Loucy (cell line): ENCODE measurements at regions not wholly inside any gene's neighbourhood (a gene's known extent, or its start where the extent isn't known, plus 50 kb on each side); places are given as distances from the start of the nearest gene placed in this dataset.

Experiments used
- H2AFZ ChIP-seq: fragments of 200-600 bp; sonication (generic); 2 replicates; pipeline ENCODE4 v1.6.0; 2016; ENCODE audit warnings: antibody characterized with exemption, mild to moderate bottlenecking, low read length, moderate library complexity
- H3F3A ChIP-seq: fragments of 200-600 bp; 2 replicates; pipeline ENCODE4 v1.6.0; 2016; ENCODE audit warnings: antibody characterized with exemption, low read depth, mild to moderate bottlenecking
- H3K27me3 ChIP-seq: fragments of 200-600 bp; sonication (generic); 2 replicates; pipeline ENCODE4 v1.6.1; 2014; ENCODE audit warnings: low read length, mild to moderate bottlenecking; ENCODE audit not compliant: insufficient read depth, poor library complexity, severe bottlenecking
- H3K36me3 ChIP-seq: fragments of 200-600 bp; sonication (generic); 2 replicates; pipeline ENCODE4 v1.6.1; 2016; ENCODE audit warnings: low read length; ENCODE audit not compliant: insufficient read depth
- H3K4me1 ChIP-seq: fragments of 200-600 bp; sonication (generic); 2 replicates; pipeline ENCODE4 v1.5.1; 2014; ENCODE audit warnings: low read length, mild to moderate bottlenecking; ENCODE audit not compliant: insufficient read depth, poor library complexity, severe bottlenecking
- H3K4me2 ChIP-seq: fragments of 200-600 bp; sonication (generic); 2 replicates; pipeline ENCODE4 v1.6.0; 2014; ENCODE audit warnings: antibody characterized with exemption, low read length, low read depth, mild to moderate bottlenecking; ENCODE audit not compliant: poor library complexity, severe bottlenecking
- H3K4me3 ChIP-seq: fragments of 200-600 bp; sonication (generic); 2 replicates; pipeline ENCODE4 v1.5.1; 2014; ENCODE audit warnings: low read length, mild to moderate bottlenecking, mixed read lengths; ENCODE audit not compliant: poor library complexity, severe bottlenecking
- H3K79me2 ChIP-seq: fragments of 200-600 bp; sonication (generic); 2 replicates; pipeline ENCODE4 v1.6.1; 2014; ENCODE audit warnings: low read length; ENCODE audit not compliant: insufficient read depth
- H3K9ac ChIP-seq: fragments of 200-600 bp; sonication (generic); 2 replicates; pipeline ENCODE4 v1.6.0; 2014; ENCODE audit warnings: mild to moderate bottlenecking, low read depth, low read length, moderate library complexity; ENCODE audit not compliant: poor library complexity, severe bottlenecking
- H3K9me2 ChIP-seq: fragments of 200-600 bp; sonication (generic); replicated peaks from 2 replicates; pipeline ENCODE4 v1.6.1; 2016; ENCODE audit warnings: low read depth, low read length, mixed read lengths
- H3K9me3 ChIP-seq: fragments of 200-600 bp; sonication (generic); 2 replicates; pipeline ENCODE4 v1.6.1; 2014; ENCODE audit warnings: mild to moderate bottlenecking, antibody characterized with exemption, low read length, low read depth; ENCODE audit not compliant: insufficient read depth
- H4K20me1 ChIP-seq: fragments of 200-600 bp; sonication (generic); 2 replicates; pipeline ENCODE4 v1.6.0; 2014; ENCODE audit warnings: antibody characterized with exemption, low read length, mild to moderate bottlenecking; ENCODE audit not compliant: insufficient read depth, poor library complexity, severe bottlenecking
- CTCF ChIP-seq: fragments of 200-600 bp; sonication (generic); conservative IDR thresholded peaks from 2 replicates; pipeline ENCODE4 v1.5.1; 2014; ENCODE audit warnings: mild to moderate bottlenecking, antibody characterized with exemption, low read length
- EZH2phosphoT487 ChIP-seq: fragments of 200-600 bp; IDR thresholded peaks from 2 replicates; pipeline ENCODE4 v1.6.1; 2018; ENCODE audit warnings: antibody characterized with exemption, mild to moderate bottlenecking, moderate library complexity, borderline replicate concordance

GRCh38 chr4:181757910-181758660 lies 485.1 kb upstream of the TENM3 start:
- Histone ChIP-seq H4K20me1 (no peaks in the 10 kb centered on the region), H3K9me2 (no peaks in the 10 kb centered on the region), H3K4me2 (no peak overlapping the region)

GRCh38 chr4:181760560-181760959 lies 482.6 kb upstream of the TENM3 start:
- Histone ChIP-seq H3K79me2 (no peaks in the 10 kb centered on the region), H3K4me1 (no peaks in the 10 kb centered on the region), H3K9me2 (no peaks in the 10 kb centered on the region), H3K9ac (no peak overlapping the region), H2AFZ (no peak overlapping the region), H4K20me1 (no peaks in the 10 kb centered on the region), H3K4me3 (no peak overlapping the region), H3K27me3 (no peaks in the 10 kb centered on the region), H3K36me3 (no peaks in the 10 kb centered on the region), H3K9me3 (no peaks in the 10 kb centered on the region), H3K4me2 (no peak overlapping the region), H3F3A (no peaks in the 10 kb centered on the region)
- TF ChIP-seq EZH2phosphoT487 (no peak), CTCF (no peak)

More at GRCh38 chr4:181757910-181758660, 485.1 kb upstream of the TENM3 start:
- H3K27me3 ChIP-seq: no peaks in the 10 kb centered on the region
- no peak overlapping the region for H3K4me3 ChIP-seq
- H3K4me1 ChIP-seq: no peaks in the 10 kb centered on the region
- H3K79me2 ChIP-seq: no peaks in the 10 kb centered on the region
- no peak overlapping the region for H2AFZ ChIP-seq
- no peaks in the 10 kb centered on the region for H3K36me3 ChIP-seq
- H3K9me3 ChIP-seq: no peaks in the 10 kb centered on the region
- no peaks in the 10 kb centered on the region for H3F3A ChIP-seq
- no peak for TF ChIP-seq EZH2phosphoT487
- H3K9ac ChIP-seq: no peak overlapping the region

- H3K9ac ChIP-seq: no peak overlapping the region
- TF ChIP-seq CTCF: no peak
- no peak for TF ChIP-seq EZH2phosphoT487
Observed at GRCh38 chr4:181761156-181761555, 482.0 kb upstream of the TENM3 start.

GRCh38 chr4:181766061-181766548 lies 477.1 kb upstream of the TENM3 start:
- no peaks in the 10 kb centered on the region for H3K4me1 ChIP-seq
- no peaks in the 10 kb centered on the region for H4K20me1 ChIP-seq
- no peaks in the 10 kb centered on the region for H3K79me2 ChIP-seq
- H3K9me3 ChIP-seq: no peaks in the 10 kb centered on the region
- H2AFZ ChIP-seq: no peak overlapping the region
- H3K9me2 ChIP-seq: no peaks in the 10 kb centered on the region
- no peak overlapping the region for H3K9ac ChIP-seq
- no peak overlapping the region for H3K4me2 ChIP-seq
- TF ChIP-seq CTCF (no peak), EZH2phosphoT487 (no peak)
- no peaks in the 10 kb centered on the region for H3K27me3 ChIP-seq
- H3F3A ChIP-seq: no peaks in the 10 kb centered on the region
- no peak overlapping the region for H3K4me3 ChIP-seq
- no peaks in the 10 kb centered on the region for H3K36me3 ChIP-seq

More at GRCh38 chr4:181761156-181761555, 482.0 kb upstream of the TENM3 start:
- no peaks in the 10 kb centered on the region for H3K9me2 ChIP-seq
- no peaks in the 10 kb centered on the region for H3K9me3 ChIP-seq
- H3K4me3 ChIP-seq: no peak overlapping the region
- H3K4me2 ChIP-seq: no peak overlapping the region
- no peaks in the 10 kb centered on the region for H3K79me2 ChIP-seq
- no peaks in the 10 kb centered on the region for H3K36me3 ChIP-seq
- H3F3A ChIP-seq: no peaks in the 10 kb centered on the region
- no peaks in the 10 kb centered on the region for H3K4me1 ChIP-seq
- H3K27me3 ChIP-seq: no peaks in the 10 kb centered on the region
- H4K20me1 ChIP-seq: no peaks in the 10 kb centered on the region
- no peak overlapping the region for H2AFZ ChIP-seq
